HUES6 (cell line): ENCODE measurements at regions not wholly inside any gene's neighbourhood (a gene's known extent, or its start where the extent isn't known, plus 50 kb on each side); places are given as distances from the start of the nearest gene placed in this dataset.

Experiments used
- H3K27ac ChIP-seq: 2 replicates; pipeline ENCODE4 v1.7.0; 2013; ENCODE audit warnings: low read depth, mild to moderate bottlenecking, low read length, inconsistent platforms
- H3K27me3 ChIP-seq: 2 replicates; pipeline ENCODE4 v1.6.1; 2013; ENCODE audit warnings: low read length; ENCODE audit not compliant: control insufficient read depth, insufficient read depth
- H3K36me3 ChIP-seq: 2 replicates; pipeline ENCODE4 v1.6.1; 2013; ENCODE audit warnings: low read length; ENCODE audit not compliant: control insufficient read depth, insufficient read depth
- H3K4me1 ChIP-seq: 2 replicates; pipeline ENCODE4 v1.6.1; 2013; ENCODE audit warnings: low read length; ENCODE audit not compliant: control insufficient read depth, insufficient read depth
- H3K4me3 ChIP-seq: 2 replicates; pipeline ENCODE4 v1.5.1; 2013; ENCODE audit warnings: low read depth, low read length
- H3K9ac ChIP-seq: one replicate; pipeline ENCODE4 v1.6.1; 2013; ENCODE audit warnings: mild to moderate bottlenecking, low read length
- H3K9me3 ChIP-seq: 2 replicates; pipeline ENCODE4 v1.6.1; 2013; ENCODE audit warnings: low read depth, low read length; ENCODE audit not compliant: control insufficient read depth, insufficient read depth

GRCh38 chr7:109950821-109951564, 1139.9 kb upstream of the LRRN3 start:
- Histone ChIP-seq H3K4me1 (no peaks in the 10 kb centered on the region; the same call in 1 of the 2 replicates), H3K27ac (no peak overlapping the region), H3K36me3 (no peaks in the 10 kb centered on the region), H3K4me3 (no peak overlapping the region), H3K9ac (no peak overlapping the region), H3K9me3 (no peaks in the 10 kb centered on the region), H3K27me3 (no peaks in the 10 kb centered on the region)

DNA sequence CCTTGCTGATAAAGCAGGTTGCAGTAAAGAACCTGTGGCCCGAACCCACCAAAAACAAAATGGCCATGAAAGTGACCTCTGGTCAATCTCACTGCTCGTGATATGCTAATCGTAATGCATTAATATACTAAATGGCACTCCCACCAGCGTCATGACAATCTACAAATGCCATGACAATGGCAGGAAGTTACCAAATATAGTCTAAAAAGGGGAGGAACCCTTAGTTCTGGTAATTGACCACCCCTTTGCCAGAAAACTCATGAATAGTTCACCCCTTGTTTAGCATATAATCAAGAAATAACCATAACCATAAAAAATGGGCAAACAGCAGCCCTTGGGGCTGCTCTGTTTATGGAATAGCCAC, 1139.4 kb upstream of the LRRN3 start:
- Histone ChIP-seq H3K9me3 (no peaks in the 10 kb centered on the region), H3K27ac (no peak overlapping the region), H3K36me3 (no peaks in the 10 kb centered on the region), H3K4me1 (no peaks in the 10 kb centered on the region; the same call in 1 of the 2 replicates), H3K9ac (no peak overlapping the region), H3K27me3 (no peaks in the 10 kb centered on the region), H3K4me3 (no peak overlapping the region)

- Histone ChIP-seq H3K4me1 (peaks cover 2% of the 10 kb centered on the region; the same call in 1 of the 2 replicates), H3K36me3 (no peaks in the 10 kb centered on the region), H3K9me3 (no peaks in the 10 kb centered on the region), H3K9ac (no peak overlapping the region), H3K27ac (no peak overlapping the region), H3K27me3 (no peaks in the 10 kb centered on the region), H3K4me3 (no peak overlapping the region)
Observed at GRCh38 chr7:109955986-109956385, 1134.9 kb upstream of the LRRN3 start.

DNA sequence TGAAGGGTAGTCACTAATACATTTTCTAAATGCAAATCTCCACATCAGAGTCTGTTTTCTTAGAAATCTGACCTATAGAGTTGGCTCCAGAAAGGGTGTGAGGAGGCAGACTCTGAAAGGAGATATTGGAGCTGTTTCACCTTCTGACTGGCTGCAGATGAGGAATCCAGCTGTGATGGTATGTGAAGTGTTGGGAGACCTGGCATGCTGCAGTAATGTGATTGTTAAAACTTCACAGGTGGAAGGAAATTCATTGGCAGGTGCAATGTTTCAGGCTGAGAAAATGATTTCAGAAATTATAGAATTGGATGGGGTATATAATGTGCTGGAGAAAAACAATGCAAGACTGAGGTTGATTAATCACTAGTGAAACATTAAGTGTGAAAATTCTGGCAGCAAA, 1134.0 kb upstream of the LRRN3 start:
- H3K36me3 ChIP-seq: no peaks in the 10 kb centered on the region
- no peak overlapping the region for H3K9ac ChIP-seq
- H3K9me3 ChIP-seq: no peaks in the 10 kb centered on the region
- H3K27me3 ChIP-seq: no peaks in the 10 kb centered on the region
- no peak overlapping the region for H3K27ac ChIP-seq
- H3K4me3 ChIP-seq: no peak overlapping the region
- H3K4me1 ChIP-seq: peaks cover 2% of the 10 kb centered on the region; the same call in 1 of the 2 replicates

DNA sequence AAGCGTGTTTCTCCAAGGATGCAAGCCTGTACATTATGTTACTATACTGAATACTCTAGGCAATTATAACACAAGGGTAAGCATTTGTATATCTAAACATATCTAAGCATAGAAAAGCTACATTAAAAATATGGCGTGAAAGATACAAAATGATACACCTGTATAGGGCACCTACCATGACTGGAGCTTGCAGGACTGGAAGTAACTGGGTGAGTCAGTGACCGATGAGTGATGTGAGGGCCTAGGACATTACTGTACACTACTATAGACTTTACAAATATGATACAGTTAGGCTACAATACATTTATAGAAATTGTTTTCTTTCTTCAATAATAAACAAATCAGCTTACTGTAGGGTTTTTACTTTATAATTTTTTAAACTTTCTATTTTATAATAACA, 1127.2 kb upstream of the LRRN3 start:
- H3K4me1 ChIP-seq: no peaks in the 10 kb centered on the region
- H3K4me3 ChIP-seq: no peak overlapping the region
- H3K27me3 ChIP-seq: no peaks in the 10 kb centered on the region
- no peaks in the 10 kb centered on the region for H3K9me3 ChIP-seq
- no peaks in the 10 kb centered on the region for H3K36me3 ChIP-seq
- no peak overlapping the region for H3K27ac ChIP-seq
- no peak overlapping the region for H3K9ac ChIP-seq

DNA sequence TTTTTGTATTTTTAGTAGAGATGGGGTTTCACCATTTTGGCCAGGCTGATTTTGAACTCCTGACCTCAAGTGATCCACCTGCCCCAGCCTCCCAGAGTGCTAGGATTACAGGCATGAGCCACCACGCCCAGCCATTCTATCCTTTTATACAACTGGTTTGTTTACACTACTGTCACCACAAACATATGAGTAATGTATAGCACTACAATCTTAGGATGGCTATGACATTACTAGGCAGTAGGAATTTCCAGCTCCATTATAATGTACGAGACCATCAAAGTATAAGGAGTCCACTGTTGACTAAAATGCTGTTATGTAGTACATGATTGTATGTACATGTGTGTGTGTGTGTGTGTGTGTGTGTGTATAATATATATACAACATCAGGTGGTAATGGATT, 1126.1 kb upstream of the LRRN3 start:
- Histone ChIP-seq H3K4me1 (no peaks in the 10 kb centered on the region), H3K4me3 (no peak overlapping the region), H3K27ac (no peak overlapping the region), H3K9me3 (no peaks in the 10 kb centered on the region), H3K36me3 (no peaks in the 10 kb centered on the region), H3K27me3 (no peaks in the 10 kb centered on the region), H3K9ac (no peak overlapping the region)

GRCh38 chr7:109967406-109967805, 1123.5 kb upstream of the LRRN3 start:
- Histone ChIP-seq H3K27me3 (no peaks in the 10 kb centered on the region), H3K4me3 (no peak overlapping the region), H3K9ac (no peak overlapping the region), H3K9me3 (no peaks in the 10 kb centered on the region), H3K4me1 (no peaks in the 10 kb centered on the region), H3K36me3 (no peaks in the 10 kb centered on the region), H3K27ac (no peak overlapping the region)

- Histone ChIP-seq H3K27ac (no peak overlapping the region), H3K36me3 (no peaks in the 10 kb centered on the region), H3K4me3 (no peak overlapping the region), H3K4me1 (no peaks in the 10 kb centered on the region), H3K27me3 (no peaks in the 10 kb centered on the region), H3K9me3 (peaks cover 13% of the 10 kb centered on the region), H3K9ac (no peak overlapping the region)
Observed at GRCh38 chr7:109983618-109984017, 1107.3 kb upstream of the LRRN3 start.

GRCh38 chr7:109984729-109985128, 1106.2 kb upstream of the LRRN3 start:
- no peaks in the 10 kb centered on the region for H3K27me3 ChIP-seq
- no peak overlapping the region for H3K27ac ChIP-seq
- H3K9ac ChIP-seq: no peak overlapping the region
- H3K9me3 ChIP-seq: peaks cover 13% of the 10 kb centered on the region
- no peaks in the 10 kb centered on the region for H3K36me3 ChIP-seq
- H3K4me3 ChIP-seq: no peak overlapping the region
- no peaks in the 10 kb centered on the region for H3K4me1 ChIP-seq

- Histone ChIP-seq H3K4me3 (no peak overlapping the region), H3K27me3 (no peaks in the 10 kb centered on the region), H3K27ac (no peak overlapping the region), H3K9ac (no peak overlapping the region), H3K9me3 (peaks cover 8% of the 10 kb centered on the region), H3K4me1 (no peaks in the 10 kb centered on the region), H3K36me3 (no peaks in the 10 kb centered on the region)
Observed at GRCh38 chr7:109986701-109987100, 1104.2 kb upstream of the LRRN3 start.

DNA sequence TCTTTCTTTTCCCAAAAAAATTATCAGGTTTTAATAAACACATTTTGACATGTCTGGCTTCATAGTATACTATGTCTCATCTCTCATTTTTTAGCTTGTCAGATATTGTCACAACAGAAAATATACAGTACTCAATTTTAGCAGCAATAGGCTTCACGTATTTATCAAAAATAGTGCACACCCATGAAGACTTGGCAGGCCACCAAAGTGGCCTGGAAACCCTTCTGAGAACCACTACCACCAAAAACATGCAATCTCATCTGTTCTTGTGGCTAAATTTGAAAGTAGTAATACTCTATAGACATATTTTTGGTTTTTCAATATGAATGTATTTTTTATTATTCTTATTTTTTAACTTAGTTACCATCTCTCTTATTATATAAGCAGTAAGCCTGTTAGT, 1094.5 kb upstream of the LRRN3 start:
- no peak overlapping the region for H3K4me3 ChIP-seq
- H3K36me3 ChIP-seq: no peaks in the 10 kb centered on the region
- H3K27ac ChIP-seq: no peak overlapping the region
- H3K4me1 ChIP-seq: no peaks in the 10 kb centered on the region
- H3K9me3 ChIP-seq: no peaks in the 10 kb centered on the region
- H3K27me3 ChIP-seq: no peaks in the 10 kb centered on the region
- H3K9ac ChIP-seq: no peak overlapping the region
